ENCODE measurements at regions not wholly inside any gene's neighbourhood (a gene's known extent, or its start where the extent isn't known, plus 50 kb on each side); places are given as distances from the start of the nearest gene placed in this dataset.

- TF ChIP-seq CTCF (IDR thresholded peaks at IDR 0.05 in 4 of 5, conservative IDR thresholded peaks at IDR 0.05 in 1 of 5) (no peak), POLR2A (IDR thresholded peaks at IDR 0.05) (no peak)
These were observed 320.7 kb downstream of the AJAP1 start for GRCh38 chr1:4974981-4975685.

Data from gastrocnemius medialis (tissue), 4 donors.